ENCODE measurements at regions not wholly inside any gene's neighbourhood (a gene's known extent, or its start where the extent isn't known, plus 50 kb on each side); places are given as distances from the start of the nearest gene placed in this dataset.

GRCh38 chr1:109817881-109818270 is 54.2 kb upstream of the EPS8L3 start:
- no peak overlapping the region for H3K4me2 ChIP-seq (ENCODE audit: low read depth, low read length)
- ChIA-PET POLR2A (no interaction called here), CTCF (ENCODE audit: low intra/inter-chr PET ratio, low total read pairs) (no interaction called here)
- H3K9me3 ChIP-seq (ENCODE audit: low read length): peaks cover 8% of the 10 kb centered on the region
- intact Hi-C loops (cut with micrococcal nuclease; ENCODE audit: unreplicated experiment): no loop called here
- H3K4me3 ChIP-seq (replicated peaks in 1 of 3; ENCODE audit: insufficient read depth in 1 of 3, low read depth in 2 of 3, low read length in 3 of 3): no peak overlapping the region
- no peaks in the 10 kb centered on the region for H3K79me2 ChIP-seq (ENCODE audit: insufficient read depth, low read length)
- no peak overlapping the region for H3K9ac ChIP-seq (ENCODE audit: insufficient read depth, low read depth, low read length)
- DNase-seq (ENCODE audit: low spot score): no peak
- peaks cover 38% of the 10 kb centered on the region for H3K4me1 ChIP-seq (ENCODE audit: insufficient read depth, low read length)
- H4K20me1 ChIP-seq (ENCODE audit: insufficient read depth, low read length): no peaks in the 10 kb centered on the region
- H2AFZ ChIP-seq (ENCODE audit: low read length): no peak overlapping the region
- no peak overlapping the region for H3K27ac ChIP-seq (ENCODE audit: extremely low read length, insufficient read depth, low read length)
- WGBS (ENCODE audit: low lambda C conversion rate): 64% methylated on average over 2 of the region's 2 CpGs
- no TSS peak for BruUV-seq (replicated peaks)
- in situ Hi-C loops (cut with HindIII; ENCODE audit: extremely low pct_ligation_motif_present, low pct_unique_long_range_greater_than_20kb): loop anchor here (5.0 kb wide), 1 partner anchor 79 kb away; no protein-coding TSS in a partner anchor
- no peaks in the 10 kb centered on the region for H3K36me3 ChIP-seq (replicated peaks in 1 of 2; ENCODE audit: control insufficient read depth in 1 of 2, insufficient read depth in 2 of 2, low read length in 2 of 2)
- FAIRE-seq: no peak
- no peak for ATAC-seq
- TF ChIP-seq KLF13 (CRISPR knock-in tag; IDR thresholded peaks at IDR 0.05) (no peak), ATF5 (CRISPR knock-in tag; IDR thresholded peaks at IDR 0.05; ENCODE audit: low read depth) (no peak)
- H3K27me3 ChIP-seq (ENCODE audit: control insufficient read depth in 1 of 2, insufficient read depth in 2 of 2, low read length in 2 of 2): peaks cover 0 to 3% of the 10 kb centered on the region in 2 experiments; a peak in 1 of 5 replicates

GRCh38 chr1:109816975-109817535 is 53.3 kb upstream of the EPS8L3 start:
- CTCF ChIA-PET (ENCODE audit: low intra/inter-chr PET ratio, low total read pairs): no interaction called here
- TF ChIP-seq PRDM15 (CRISPR knock-in tag; IDR thresholded peaks at IDR 0.05) (no peak), CCDC6 (CRISPR knock-in tag; IDR thresholded peaks at IDR 0.05) (no peak), ZBTB3 (CRISPR knock-in tag; IDR thresholded peaks at IDR 0.05; ENCODE audit: borderline replicate concordance, low read depth) (no peak)

More at GRCh38 chr1:109816975-109817535, 53.3 kb upstream of the EPS8L3 start:
- no peak for DNase-seq (ENCODE audit: low spot score)
- intact Hi-C loops (cut with micrococcal nuclease; ENCODE audit: unreplicated experiment) (no loop called here), in situ Hi-C loops (cut with HindIII; ENCODE audit: extremely low pct_ligation_motif_present, low pct_unique_long_range_greater_than_20kb) (loop anchor here (5.0 kb wide), 1 partner anchor 80 kb away; no protein-coding TSS in a partner anchor)
- no peaks in the 10 kb centered on the region for H3K79me2 ChIP-seq (ENCODE audit: insufficient read depth, low read length)
- no peak for FAIRE-seq
- H3K4me3 ChIP-seq (replicated peaks in 1 of 3; ENCODE audit: insufficient read depth in 1 of 3, low read depth in 2 of 3, low read length in 3 of 3): no peak overlapping the region
- H2AFZ ChIP-seq (ENCODE audit: low read length): no peak overlapping the region
- H3K27me3 ChIP-seq (ENCODE audit: control insufficient read depth in 1 of 2, insufficient read depth in 2 of 2, low read length in 2 of 2): peaks cover 0 to 3% of the 10 kb centered on the region in 2 experiments; a peak in 1 of 5 replicates
- no peak overlapping the region for H3K27ac ChIP-seq (ENCODE audit: extremely low read length, insufficient read depth, low read length)
- no peaks in the 10 kb centered on the region for H4K20me1 ChIP-seq (ENCODE audit: insufficient read depth, low read length)
- POLR2A ChIA-PET: no interaction called here
- H3K4me2 ChIP-seq (ENCODE audit: low read depth, low read length): no peak overlapping the region
- BruUV-seq (replicated peaks): no TSS peak
- no peaks in the 10 kb centered on the region for H3K36me3 ChIP-seq (replicated peaks in 1 of 2; ENCODE audit: control insufficient read depth in 1 of 2, insufficient read depth in 2 of 2, low read length in 2 of 2)
- no peak for ATAC-seq
- H3K9me3 ChIP-seq (ENCODE audit: low read length): peaks cover 8% of the 10 kb centered on the region
- H3K9ac ChIP-seq (ENCODE audit: insufficient read depth, low read depth, low read length): no peak overlapping the region
- peaks cover 30% of the 10 kb centered on the region for H3K4me1 ChIP-seq (ENCODE audit: insufficient read depth, low read length)
- WGBS (ENCODE audit: low lambda C conversion rate): 56% methylated on average over 4 of the region's 4 CpGs
